Tibial nerve (tissue), 4 donors: ENCODE measurements at regions not wholly inside any gene's neighbourhood (a gene's known extent, or its start where the extent isn't known, plus 50 kb on each side); places are given as distances from the start of the nearest gene placed in this dataset.

Experiments used
- DNase-seq, 2 donors: peaks; one replicate each; pipeline ENCODE4 v3.0.0-alpha.2; 2019; ENCODE audit warnings: low spot score in 2 of 2
- H3K27ac ChIP-seq, 4 donors: fragments of 200-600 bp; sonication (generic) in 3 of 4; one replicate each; pipeline ENCODE4 v1.5.1; 2017 to 2019; ENCODE audit warnings: mild to moderate bottlenecking in 1 of 4
- H3K27me3 ChIP-seq, 2 donors: fragments of 200-600 bp; sonication (generic) in 1 of 2; one replicate each; pipeline versions ENCODE4 v1.5.1 to v1.6.0; 2017 to 2019
- H3K36me3 ChIP-seq, 3 donors: fragments of 200-600 bp; sonication (generic); one replicate each; pipeline ENCODE4 v1.5.1; 2018 to 2019
- H3K4me1 ChIP-seq, 4 donors: fragments of 200-600 bp; sonication (generic) in 3 of 4; one replicate each; pipeline ENCODE4 v1.5.1; 2017 to 2019
- H3K4me3 ChIP-seq, 4 donors: fragments of 200-600 bp; sonication (generic) in 3 of 4; one replicate each; pipeline ENCODE4 v1.5.1; 2017 to 2019; ENCODE audit warnings: mild to moderate bottlenecking in 1 of 4, moderate library complexity in 1 of 4
- H3K9me3 ChIP-seq, 4 donors: fragments of 200-600 bp; sonication (generic) in 3 of 4; one replicate each; pipeline ENCODE4 v1.5.1; 2017 to 2019
- EP300 ChIP-seq, 2 donors: sonication (generic); formaldehyde crosslinking; IDR thresholded peaks; one replicate each; pipeline ENCODE4 v1.6.1; 2017; ENCODE audit warnings: antibody characterized with exemption in 2 of 2, mild to moderate bottlenecking in 1 of 2
- POLR2A ChIP-seq, 2 donors: fragments of 450-650 bp; IDR thresholded peaks; one replicate each; pipeline ENCODE4 v1.6.1; 2017; ENCODE audit warnings: antibody characterized with exemption in 2 of 2, mild to moderate bottlenecking in 2 of 2, moderate library complexity in 2 of 2
- WGBS, 2 donors: methylation state at CpG; one replicate each; pipeline ENCODE4 v1.1.5; 2018; 5-methylcytosine and 5-hydroxymethylcytosine counted together
- TF ChIP-seq, protein P1 (sequence below), 5 experiments: fragments of 200-600 bp in 3 of 5; fragments of 450-650 bp in 2 of 5; sonication (generic) in 3 of 5; IDR thresholded peaks; one replicate each; pipeline ENCODE4 v1.5.1; 2016 to 2019; ENCODE audit warnings: antibody characterized with exemption in 5 of 5, mild to moderate bottlenecking in 3 of 5, moderate library complexity in 2 of 5

DNA sequence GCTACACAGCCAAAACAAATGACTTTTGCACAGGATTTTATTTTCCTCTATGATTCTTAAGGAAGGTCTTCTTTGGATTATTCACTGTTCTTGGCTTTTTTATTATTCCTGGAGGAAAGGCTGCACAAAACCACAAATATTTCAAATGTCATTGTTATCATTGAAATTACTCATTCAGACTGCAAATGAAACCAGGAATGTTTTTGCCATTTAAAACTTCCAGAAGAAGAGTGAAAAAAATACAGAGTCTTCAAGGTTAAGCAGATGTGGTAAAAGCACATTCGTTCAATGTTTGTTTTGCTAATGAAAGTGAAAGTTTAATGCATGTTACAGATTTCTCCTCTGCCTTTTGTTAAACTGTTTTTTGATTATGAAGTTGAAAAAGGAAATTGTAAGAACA, 238.2 kb downstream of the TLE4 start:
- Histone ChIP-seq H3K36me3 (no peaks in the 10 kb centered on the region), H3K27ac (no peak overlapping the region), H3K27me3 (no peaks in the 10 kb centered on the region), H3K9me3 (no peaks in the 10 kb centered on the region), H3K4me1 (peaks cover 0 to 4% (median 0%) of the 10 kb centered on the region in 4 donors), H3K4me3 (no peak overlapping the region)
- 3 to 10% methylated on average over 1 of the region's 1 CpG for WGBS, 2 donors
- DNase-seq = no peak
- TF ChIP-seq, protein P1, sequence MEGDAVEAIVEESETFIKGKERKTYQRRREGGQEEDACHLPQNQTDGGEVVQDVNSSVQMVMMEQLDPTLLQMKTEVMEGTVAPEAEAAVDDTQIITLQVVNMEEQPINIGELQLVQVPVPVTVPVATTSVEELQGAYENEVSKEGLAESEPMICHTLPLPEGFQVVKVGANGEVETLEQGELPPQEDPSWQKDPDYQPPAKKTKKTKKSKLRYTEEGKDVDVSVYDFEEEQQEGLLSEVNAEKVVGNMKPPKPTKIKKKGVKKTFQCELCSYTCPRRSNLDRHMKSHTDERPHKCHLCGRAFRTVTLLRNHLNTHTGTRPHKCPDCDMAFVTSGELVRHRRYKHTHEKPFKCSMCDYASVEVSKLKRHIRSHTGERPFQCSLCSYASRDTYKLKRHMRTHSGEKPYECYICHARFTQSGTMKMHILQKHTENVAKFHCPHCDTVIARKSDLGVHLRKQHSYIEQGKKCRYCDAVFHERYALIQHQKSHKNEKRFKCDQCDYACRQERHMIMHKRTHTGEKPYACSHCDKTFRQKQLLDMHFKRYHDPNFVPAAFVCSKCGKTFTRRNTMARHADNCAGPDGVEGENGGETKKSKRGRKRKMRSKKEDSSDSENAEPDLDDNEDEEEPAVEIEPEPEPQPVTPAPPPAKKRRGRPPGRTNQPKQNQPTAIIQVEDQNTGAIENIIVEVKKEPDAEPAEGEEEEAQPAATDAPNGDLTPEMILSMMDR (IDR thresholded peaks at IDR 0.05) = no peak
- TF ChIP-seq POLR2A (IDR thresholded peaks at IDR 0.05) = no peak
- TF ChIP-seq EP300 (IDR thresholded peaks at IDR 0.05) = no peak

DNA sequence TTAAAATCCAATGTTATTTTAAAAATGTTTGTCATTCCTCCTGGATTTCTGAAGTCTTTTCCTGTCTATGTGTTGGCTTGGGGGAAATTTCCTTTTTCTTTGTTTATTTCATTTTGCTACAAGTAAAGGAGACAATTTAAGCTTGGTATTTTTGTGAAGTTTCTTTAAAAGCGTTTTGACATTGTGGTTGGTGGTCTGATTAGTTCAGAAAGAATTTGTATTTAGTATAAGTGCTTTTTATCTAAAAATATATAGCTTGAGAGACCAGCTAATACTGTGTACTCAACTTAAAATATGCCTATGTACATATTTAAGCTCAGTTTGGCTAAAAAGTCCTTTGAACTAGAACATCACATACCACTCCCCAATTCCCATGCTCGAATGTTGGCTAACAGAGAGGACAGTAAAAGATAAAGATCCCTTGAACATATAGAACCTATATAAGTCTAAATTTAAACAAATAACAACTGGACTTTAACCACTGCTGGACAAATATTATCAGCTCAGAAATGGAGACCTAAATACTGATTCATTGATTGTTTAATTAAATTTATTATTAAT, 237.6 kb downstream of the TLE4 start:
- TF ChIP-seq POLR2A (IDR thresholded peaks at IDR 0.05) (no peak), EP300 (IDR thresholded peaks at IDR 0.05) (no peak)
- TF ChIP-seq, protein P1 (IDR thresholded peaks at IDR 0.05) = no peak
- no peak for DNase-seq
- Histone ChIP-seq H3K4me3 (no peak overlapping the region), H3K36me3 (no peaks in the 10 kb centered on the region), H3K9me3 (no peaks in the 10 kb centered on the region), H3K27ac (no peak overlapping the region), H3K4me1 (peaks cover 0 to 4% (median 0%) of the 10 kb centered on the region in 4 donors), H3K27me3 (no peaks in the 10 kb centered on the region)
- 52 to 54% methylated on average over 2 of the region's 2 CpGs for WGBS, 2 donors

DNA sequence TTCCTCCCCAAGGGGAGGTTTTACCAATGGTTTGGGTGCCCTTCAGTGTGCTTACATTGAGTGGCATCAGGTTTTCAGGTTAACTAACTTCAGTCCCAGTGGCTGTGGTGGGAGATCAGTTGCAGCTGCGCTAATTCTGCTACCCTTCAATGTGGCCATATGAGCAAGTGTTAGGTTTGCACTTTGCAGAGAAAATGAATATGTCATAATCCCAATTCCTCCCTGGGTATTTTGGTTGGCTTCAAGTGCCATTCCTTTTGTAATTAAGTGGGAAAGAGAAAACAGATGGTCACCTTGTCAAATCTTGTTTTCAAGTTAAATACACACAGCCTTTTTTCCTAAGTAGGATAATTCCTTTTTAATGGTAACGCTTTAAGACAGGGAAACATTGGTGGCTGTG, 236.2 kb downstream of the TLE4 start:
- no peak for DNase-seq
- 69 to 73% methylated on average over 2 of the region's 2 CpGs for WGBS, 2 donors
- no peak overlapping the region for H3K27ac ChIP-seq
- H3K4me3 ChIP-seq = no peak overlapping the region
- no peak for TF ChIP-seq EP300 (IDR thresholded peaks at IDR 0.05)
- no peak for TF ChIP-seq POLR2A (IDR thresholded peaks at IDR 0.05)
- TF ChIP-seq, protein P1 (IDR thresholded peaks at IDR 0.05) = no peak
- H3K27me3 ChIP-seq = no peaks in the 10 kb centered on the region
- peaks cover 0 to 4% (median 0%) of the 10 kb centered on the region in 4 donors for H3K4me1 ChIP-seq
- no peaks in the 10 kb centered on the region for H3K36me3 ChIP-seq
- no peaks in the 10 kb centered on the region for H3K9me3 ChIP-seq

DNA sequence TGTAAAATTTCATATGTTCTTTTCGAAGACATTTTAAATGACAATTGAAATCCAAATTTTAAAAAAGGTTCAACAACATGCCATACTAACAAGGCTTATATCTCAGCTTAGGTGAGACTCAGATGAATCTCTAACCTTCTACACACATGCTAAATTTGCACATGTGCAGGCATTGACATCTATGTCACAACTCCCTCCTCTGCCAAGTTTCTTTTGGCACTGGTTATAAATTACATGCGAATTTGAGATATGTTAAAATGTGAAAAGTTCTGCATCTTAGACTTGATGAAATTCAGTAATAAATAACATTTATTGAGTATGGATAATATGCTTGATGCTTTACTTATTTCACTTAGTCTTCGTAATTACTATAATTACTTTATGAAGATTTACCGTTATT, 234.3 kb downstream of the TLE4 start:
- WGBS, 2 donors = 80 to 83% methylated on average over 4 of the region's 4 CpGs
- H3K9me3 ChIP-seq = no peaks in the 10 kb centered on the region
- H3K4me3 ChIP-seq = no peak overlapping the region
- DNase-seq = no peak
- H3K27me3 ChIP-seq = no peaks in the 10 kb centered on the region
- peaks cover 0 to 4% (median 0%) of the 10 kb centered on the region in 4 donors for H3K4me1 ChIP-seq
- no peak for TF ChIP-seq POLR2A (IDR thresholded peaks at IDR 0.05)
- TF ChIP-seq, protein P1 (IDR thresholded peaks at IDR 0.05) = no peak
- TF ChIP-seq EP300 (IDR thresholded peaks at IDR 0.05) = no peak
- no peak overlapping the region for H3K27ac ChIP-seq
- no peaks in the 10 kb centered on the region for H3K36me3 ChIP-seq

DNA sequence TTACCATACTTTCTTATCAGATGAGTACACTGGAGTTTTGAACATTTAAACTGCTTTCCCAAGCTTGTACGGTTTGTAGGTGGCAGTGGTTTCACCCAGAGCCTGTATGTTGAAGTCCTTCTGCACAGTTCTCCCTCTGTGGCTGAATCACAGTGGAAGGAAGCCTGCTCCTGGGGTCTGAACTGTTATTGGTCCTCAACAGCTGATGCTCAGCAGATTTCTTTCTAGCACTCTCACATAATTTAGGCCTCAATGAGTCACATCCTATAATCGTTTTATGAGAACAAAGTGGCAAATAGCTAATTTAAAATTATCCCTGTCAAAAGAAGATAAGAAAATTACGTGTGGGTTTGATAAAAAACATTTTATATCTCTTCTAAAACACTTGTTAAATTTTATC, 229.7 kb downstream of the TLE4 start:
- TF ChIP-seq, protein P1 (IDR thresholded peaks at IDR 0.05) = no peak
- no peak for TF ChIP-seq EP300 (IDR thresholded peaks at IDR 0.05)
- no peak for TF ChIP-seq POLR2A (IDR thresholded peaks at IDR 0.05)
- Histone ChIP-seq H3K36me3 (no peaks in the 10 kb centered on the region), H3K27me3 (no peaks in the 10 kb centered on the region), H3K4me3 (no peak overlapping the region), H3K9me3 (no peaks in the 10 kb centered on the region), H3K27ac (no peak overlapping the region), H3K4me1 (peaks cover 0 to 8% (median 0%) of the 10 kb centered on the region in 4 donors)
- 77 to 83% methylated on average over 3 of the region's 3 CpGs for WGBS, 2 donors
- DNase-seq = no peak
